Brain microvascular endothelial cell (primary cell): ENCODE measurements at regions not wholly inside any gene's neighbourhood (a gene's known extent, or its start where the extent isn't known, plus 50 kb on each side); places are given as distances from the start of the nearest gene placed in this dataset.

Experiments used
- DNase-seq: peaks from one replicate; pipeline ENCODE4 v3.0.0-alpha.2; 2020
- H3K27ac ChIP-seq: fragments of 250-450 bp; sonication (Bioruptor Pico); 2 replicates; pipeline ENCODE4 v1.5.1; 2020; ENCODE audit warnings: mild to moderate bottlenecking, moderate library complexity
- H3K27me3 ChIP-seq: fragments of 250-450 bp; sonication (Bioruptor Pico); replicated peaks from 2 replicates; pipeline ENCODE4 v1.5.1; 2020; ENCODE audit warnings: mild to moderate bottlenecking
- H3K36me3 ChIP-seq: fragments of 250-450 bp; sonication (Bioruptor Pico); replicated peaks from 2 replicates; pipeline ENCODE4 v1.5.1; 2020; ENCODE audit warnings: mild to moderate bottlenecking
- H3K4me3 ChIP-seq: 2 replicates; pipeline ENCODE4 v1.5.1; 2011; ENCODE audit warnings: low read depth, mild to moderate bottlenecking, control low read depth, low read length, moderate library complexity
- CTCF ChIP-seq: IDR thresholded peaks from 2 replicates; pipeline ENCODE4 v1.5.1; 2011; ENCODE audit warnings: low read depth, mild to moderate bottlenecking, moderate library complexity, low read length, control low read depth, inconsistent platforms; ENCODE audit errors: missing control alignments
- in situ Hi-C: cut with HindIII; loops from 2 replicates; pipeline ENCODE4 v1.10.0; 2017; ENCODE audit warnings: low sequenced_read_pairs, low pct_ligation_motif_present

- H3K4me3 ChIP-seq, result no peak overlapping the region
- in situ Hi-C loops, result no loop called here
- TF ChIP-seq CTCF, result no peak
- no peak for DNase-seq
- no peak overlapping the region for H3K27ac ChIP-seq
- no peaks in the 10 kb centered on the region for H3K36me3 ChIP-seq
- no peaks in the 10 kb centered on the region for H3K27me3 ChIP-seq
Measured at GRCh38 chr10:105763611-105764010, 1122.5 kb downstream of the SORCS3 start.

GRCh38 chr10:105761576-105762260 lies 1120.6 kb downstream of the SORCS3 start:
- in situ Hi-C loops, result no loop called here
- TF ChIP-seq CTCF, result no peak
- no peak overlapping the region for H3K27ac ChIP-seq
- DNase-seq, result no peak
- H3K4me3 ChIP-seq, result no peak overlapping the region
- H3K27me3 ChIP-seq, result no peaks in the 10 kb centered on the region
- no peaks in the 10 kb centered on the region for H3K36me3 ChIP-seq

DNA sequence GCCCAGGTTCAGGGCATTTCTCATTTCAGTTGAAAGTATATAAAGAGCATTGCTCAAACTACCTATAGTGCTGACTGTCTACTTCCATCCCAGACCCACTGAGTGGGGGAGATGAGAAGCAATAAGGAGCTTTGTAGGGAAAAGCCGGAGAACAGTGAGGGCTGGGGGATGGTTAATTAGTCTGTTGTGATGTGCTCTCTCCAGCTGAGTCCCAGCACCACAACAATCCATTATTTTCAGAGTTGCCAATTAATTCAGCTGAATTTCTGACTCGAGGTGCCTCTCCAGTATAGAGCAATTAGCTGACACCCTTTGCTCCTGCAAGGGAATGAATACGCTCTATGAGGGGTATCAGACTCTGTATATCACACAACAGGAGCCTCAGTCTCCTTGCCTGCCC lies 1118.6 kb downstream of the SORCS3 start:
- no peaks in the 10 kb centered on the region for H3K36me3 ChIP-seq
- no peak overlapping the region for H3K4me3 ChIP-seq
- in situ Hi-C loops, result no loop called here
- no peak overlapping the region for H3K27ac ChIP-seq
- DNase-seq, result no peak
- no peaks in the 10 kb centered on the region for H3K27me3 ChIP-seq
- TF ChIP-seq CTCF, result no peak

DNA sequence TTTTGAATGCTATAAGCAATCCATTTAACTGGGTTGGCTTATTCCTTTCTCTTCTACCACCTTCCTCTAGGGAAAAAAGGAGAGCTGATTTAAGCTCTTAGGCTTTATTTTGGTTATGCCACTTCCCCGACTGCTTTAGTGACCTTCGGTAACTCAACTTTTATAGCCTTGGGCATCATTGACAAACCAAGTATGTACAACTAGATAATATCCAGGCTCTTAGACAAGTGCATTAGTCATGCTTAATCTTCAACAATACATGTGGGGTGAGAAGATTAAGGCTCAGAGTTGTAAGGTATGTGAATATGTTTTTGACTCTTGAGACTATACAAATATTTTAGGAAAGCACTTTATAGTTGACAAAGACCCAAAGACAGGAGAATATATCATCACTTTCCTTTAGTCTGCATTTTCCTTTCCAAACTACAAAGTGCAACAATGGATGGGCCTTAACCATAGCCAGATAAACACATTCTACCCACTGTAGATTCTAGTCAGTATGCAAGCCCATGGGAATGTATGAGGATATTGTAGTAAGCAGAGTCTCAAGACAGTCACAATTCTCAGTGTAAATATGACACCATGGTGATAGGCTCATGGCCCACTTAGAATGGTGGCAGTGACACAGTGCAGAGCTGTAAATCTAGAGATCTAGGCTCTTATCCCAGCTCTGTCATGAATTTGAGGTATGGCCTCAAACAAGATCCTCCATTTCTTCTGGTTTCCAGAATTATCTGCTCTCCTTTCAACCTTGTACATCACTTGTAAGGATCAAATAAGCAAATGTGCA lies 1117.3 kb downstream of the SORCS3 start:
- no peak for DNase-seq

GRCh38 chr10:105757302-105757701 lies 1116.2 kb downstream of the SORCS3 start:
- DNase-seq, result no peak
- H3K27ac ChIP-seq, result no peak overlapping the region
- TF ChIP-seq CTCF, result no peak
- no peak overlapping the region for H3K4me3 ChIP-seq
- in situ Hi-C loops, result no loop called here
- no peaks in the 10 kb centered on the region for H3K36me3 ChIP-seq
- H3K27me3 ChIP-seq, result no peaks in the 10 kb centered on the region

More for the DNA sequence above, 1117.3 kb downstream of the SORCS3 start:
- no peak for TF ChIP-seq CTCF
- no peaks in the 10 kb centered on the region for H3K36me3 ChIP-seq
- H3K4me3 ChIP-seq, result no peak overlapping the region
- no peaks in the 10 kb centered on the region for H3K27me3 ChIP-seq
- H3K27ac ChIP-seq, result no peak overlapping the region
- in situ Hi-C loops, result no loop called here
